ENCODE measurements at regions not wholly inside any gene's neighbourhood (a gene's known extent, or its start where the extent isn't known, plus 50 kb on each side); places are given as distances from the start of the nearest gene placed in this dataset.

DNA sequence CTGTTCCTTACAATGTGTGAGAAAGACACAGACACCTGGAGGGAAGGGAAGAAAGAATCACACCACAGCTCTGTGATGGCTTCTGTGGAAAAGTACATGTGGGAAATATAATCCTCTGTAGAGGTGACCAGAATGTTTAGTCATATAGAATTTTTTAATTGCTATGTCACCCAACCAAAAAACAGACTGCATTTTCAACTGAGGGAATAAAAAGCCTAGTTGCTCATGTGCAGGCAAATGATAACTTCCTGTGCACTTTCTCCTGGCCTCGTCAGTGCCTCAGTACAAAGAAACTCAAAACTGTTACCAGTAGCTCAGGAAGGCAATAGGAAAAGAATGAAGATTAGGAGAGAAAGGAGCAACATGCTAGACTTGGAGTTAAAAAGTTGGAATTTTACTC lies 326.8 kb downstream of the OSR1 start:
- H3K4me3 ChIP-seq (replicated peaks; ENCODE audit: low read depth, low read length): no peak overlapping the region
- TF ChIP-seq, protein P1, sequence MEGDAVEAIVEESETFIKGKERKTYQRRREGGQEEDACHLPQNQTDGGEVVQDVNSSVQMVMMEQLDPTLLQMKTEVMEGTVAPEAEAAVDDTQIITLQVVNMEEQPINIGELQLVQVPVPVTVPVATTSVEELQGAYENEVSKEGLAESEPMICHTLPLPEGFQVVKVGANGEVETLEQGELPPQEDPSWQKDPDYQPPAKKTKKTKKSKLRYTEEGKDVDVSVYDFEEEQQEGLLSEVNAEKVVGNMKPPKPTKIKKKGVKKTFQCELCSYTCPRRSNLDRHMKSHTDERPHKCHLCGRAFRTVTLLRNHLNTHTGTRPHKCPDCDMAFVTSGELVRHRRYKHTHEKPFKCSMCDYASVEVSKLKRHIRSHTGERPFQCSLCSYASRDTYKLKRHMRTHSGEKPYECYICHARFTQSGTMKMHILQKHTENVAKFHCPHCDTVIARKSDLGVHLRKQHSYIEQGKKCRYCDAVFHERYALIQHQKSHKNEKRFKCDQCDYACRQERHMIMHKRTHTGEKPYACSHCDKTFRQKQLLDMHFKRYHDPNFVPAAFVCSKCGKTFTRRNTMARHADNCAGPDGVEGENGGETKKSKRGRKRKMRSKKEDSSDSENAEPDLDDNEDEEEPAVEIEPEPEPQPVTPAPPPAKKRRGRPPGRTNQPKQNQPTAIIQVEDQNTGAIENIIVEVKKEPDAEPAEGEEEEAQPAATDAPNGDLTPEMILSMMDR (IDR thresholded peaks at IDR 0.05; ENCODE audit: low read length, missing control alignments): no peak
- no peak for DNase-seq (ENCODE audit: low read depth)

DNA sequence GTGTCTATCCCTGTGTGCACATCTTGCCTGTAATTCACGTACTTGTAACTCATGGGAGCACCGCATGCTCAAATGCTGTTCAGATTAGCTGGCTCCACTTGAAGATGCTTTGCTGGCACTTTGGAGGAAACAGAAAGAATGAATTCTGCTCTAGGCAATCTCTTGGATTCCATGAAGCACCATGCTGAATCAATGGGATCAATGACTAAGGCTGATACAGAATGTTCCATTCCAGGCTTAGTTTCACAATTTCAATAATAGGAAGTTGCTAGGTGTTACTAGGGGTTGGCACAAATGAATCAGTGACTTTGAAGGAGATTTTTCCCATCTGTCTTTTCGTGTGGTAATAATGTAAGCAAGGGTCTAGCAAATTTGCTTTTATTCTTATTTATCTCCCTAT lies 328.8 kb downstream of the OSR1 start:
- H3K4me3 ChIP-seq (replicated peaks; ENCODE audit: low read depth, low read length): no peak overlapping the region
- TF ChIP-seq, protein P1 (IDR thresholded peaks at IDR 0.05; ENCODE audit: low read length, missing control alignments): no peak
- no peak for DNase-seq (ENCODE audit: low read depth)

DNA sequence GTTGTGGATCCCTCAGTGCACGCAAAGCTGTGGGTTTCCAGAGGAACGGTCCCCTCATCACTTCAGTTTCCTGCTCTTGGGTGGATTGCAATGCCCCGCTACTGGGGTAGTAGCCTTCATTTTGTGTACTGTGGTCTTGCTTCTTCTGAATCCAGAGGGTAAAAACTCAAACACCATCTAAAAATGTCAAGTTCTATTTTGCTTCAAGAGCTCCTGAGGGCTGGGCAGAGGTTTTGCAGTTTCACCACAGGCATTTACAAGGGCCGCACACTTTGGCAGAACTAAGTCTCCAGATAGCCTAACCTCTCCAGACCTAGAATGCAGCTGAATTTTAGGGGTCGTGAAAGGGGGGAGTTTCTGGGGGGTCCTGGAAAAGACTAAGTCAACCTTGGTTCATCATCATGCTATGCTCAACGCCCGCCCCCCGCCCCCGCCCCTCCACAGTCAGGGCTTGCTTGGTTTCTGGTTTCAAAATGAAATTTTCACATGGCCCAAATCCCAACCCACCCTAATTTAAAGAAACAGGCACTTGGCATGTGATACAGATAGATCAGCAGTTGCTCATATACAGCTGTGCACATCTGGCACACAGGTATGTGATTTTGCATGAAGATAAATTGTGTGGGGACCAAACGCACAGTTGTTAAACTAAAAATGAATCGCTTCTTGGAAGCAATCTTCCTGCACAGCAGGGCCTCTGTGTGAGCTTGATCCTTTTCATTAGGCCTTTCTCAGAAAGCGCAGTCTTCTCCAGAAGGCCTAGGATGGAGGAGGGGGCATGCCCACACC lies 329.6 kb downstream of the OSR1 start:
- TF ChIP-seq, protein P1 (IDR thresholded peaks at IDR 0.05; ENCODE audit: low read length, missing control alignments): no peak
- no peak overlapping the region for H3K4me3 ChIP-seq (replicated peaks; ENCODE audit: low read depth, low read length)
- DNase-seq (ENCODE audit: low read depth): no peak

DNA sequence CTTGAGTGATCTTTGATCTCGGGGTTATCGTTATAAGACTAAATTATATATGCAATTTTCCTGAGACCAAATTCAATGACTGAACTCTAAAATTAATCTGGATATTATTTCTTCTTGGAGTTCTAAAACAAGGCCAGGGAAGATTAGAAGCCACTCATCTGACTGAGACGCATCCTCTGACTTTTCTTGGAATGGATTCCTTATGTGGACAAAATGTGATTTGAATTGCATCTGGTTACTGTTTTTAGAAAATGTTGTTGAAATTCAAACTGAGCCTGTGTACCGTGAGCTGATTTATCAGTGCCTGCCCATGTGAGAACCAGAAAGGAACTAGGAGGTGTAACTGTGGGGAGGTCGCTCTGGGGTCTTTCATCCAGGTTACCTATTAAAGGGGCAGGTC lies 330.8 kb downstream of the OSR1 start:
- DNase-seq (ENCODE audit: low read depth): no peak
- TF ChIP-seq, protein P1 (IDR thresholded peaks at IDR 0.05; ENCODE audit: low read length, missing control alignments): no peak
- no peak overlapping the region for H3K4me3 ChIP-seq (replicated peaks; ENCODE audit: low read depth, low read length)

DNA sequence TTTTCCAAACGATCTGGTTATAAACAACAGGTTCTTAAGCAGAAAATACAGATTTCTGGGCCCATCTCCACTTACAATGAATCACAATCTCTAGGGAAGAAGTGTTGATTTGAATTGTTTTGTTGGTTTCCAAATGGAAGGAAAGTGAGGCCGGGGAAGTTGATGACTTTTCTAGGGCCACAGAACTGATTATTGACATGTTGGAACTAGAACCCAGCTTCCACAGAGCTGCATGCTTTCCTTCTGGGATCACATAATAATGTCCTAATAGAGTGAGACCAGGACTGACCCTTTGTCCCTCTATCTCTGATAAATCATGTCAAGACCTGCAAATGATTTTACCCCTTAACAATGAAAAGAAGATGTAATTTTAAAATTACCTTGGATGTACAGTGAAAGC lies 332.2 kb downstream of the OSR1 start:
- DNase-seq (ENCODE audit: low read depth): no peak
- no peak overlapping the region for H3K4me3 ChIP-seq (replicated peaks; ENCODE audit: low read depth, low read length)
- TF ChIP-seq, protein P1 (IDR thresholded peaks at IDR 0.05; ENCODE audit: low read length, missing control alignments): no peak

DNA sequence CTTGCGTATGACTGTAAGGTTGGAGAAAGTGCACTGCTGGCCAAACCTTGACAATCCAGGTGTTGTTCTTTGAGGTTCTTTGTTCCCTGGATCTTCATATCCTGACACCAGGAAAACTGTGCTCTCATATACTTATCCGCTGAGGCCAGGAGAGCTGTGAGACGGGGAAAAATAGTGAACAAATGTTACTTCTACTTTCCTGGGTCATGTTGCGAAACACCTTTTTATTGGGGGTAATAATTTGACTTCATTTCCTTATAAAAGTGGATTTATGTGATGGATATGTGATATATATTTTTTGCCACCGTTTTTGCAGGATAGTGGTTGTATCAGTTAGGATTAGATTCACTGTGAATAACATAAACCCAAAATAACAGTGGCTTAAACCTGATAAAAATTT lies 336.1 kb downstream of the OSR1 start:
- H3K4me3 ChIP-seq (replicated peaks; ENCODE audit: low read depth, low read length): no peak overlapping the region
- TF ChIP-seq, protein P1 (IDR thresholded peaks at IDR 0.05; ENCODE audit: low read length, missing control alignments): no peak
- DNase-seq (ENCODE audit: low read depth): no peak

DNA sequence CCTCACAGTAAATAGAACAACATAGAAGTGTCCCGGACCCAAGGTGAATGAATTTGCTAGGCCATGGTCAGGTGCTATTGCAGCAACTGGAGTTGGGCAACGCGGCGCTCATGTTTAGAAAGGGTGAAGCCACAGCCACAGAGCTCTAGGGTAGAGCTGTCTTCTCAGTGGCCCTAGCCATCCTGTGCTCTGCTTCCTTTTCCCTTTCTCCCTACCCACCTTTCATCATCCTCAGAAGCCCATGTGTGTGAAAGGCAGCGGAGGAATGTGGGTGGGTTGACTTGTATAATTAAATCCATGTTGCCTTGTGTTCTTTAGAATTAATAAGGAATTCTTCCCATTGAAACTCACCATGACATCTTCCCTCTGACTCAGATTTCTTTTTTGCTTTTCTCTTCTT lies 336.7 kb downstream of the OSR1 start:
- no peak overlapping the region for H3K4me3 ChIP-seq (replicated peaks; ENCODE audit: low read depth, low read length)
- TF ChIP-seq, protein P1 (IDR thresholded peaks at IDR 0.05; ENCODE audit: low read length, missing control alignments): no peak
- no peak for DNase-seq (ENCODE audit: low read depth)

Measured in fibroblast of pulmonary artery (primary cell).